A673 (cell line): ENCODE measurements at regions not wholly inside any gene's neighbourhood (a gene's known extent, or its start where the extent isn't known, plus 50 kb on each side); places are given as distances from the start of the nearest gene placed in this dataset.

Source experiments
- BruUV-seq: library from RNA; stranded (reverse); fragments of 400-500 nt; replicated peaks from 2 replicates; lab custom pipeline; 2021; lab: Mats Ljungman, UMichigan
- CTCF ChIA-PET: fragments of 300-600 bp; sonication (Branson Sonifier 250); formaldehyde crosslinking; loops from one replicate; lab custom pipeline; 2022; ENCODE audit warnings: antibody characterized with exemption; lab: Charles Lee
- POLR2A ChIA-PET: fragments of 300-600 bp; sonication (Branson Sonifier 250); formaldehyde crosslinking; loops from one replicate; lab custom pipeline; 2022; ENCODE audit warnings: antibody characterized with exemption; ENCODE audit not compliant: low non-redundant PET; lab: Charles Lee
- DNase-seq: peaks from one replicate; pipeline ENCODE4 v3.0.0-alpha.2; 2015; ENCODE audit warnings: low spot score
- H3K27ac ChIP-seq: fragments of 200-600 bp; sonication (generic); 2 replicates; pipeline ENCODE4 v1.5.1; 2016; ENCODE audit warnings: mixed run types, low read depth, mild to moderate bottlenecking, mixed read lengths, antibody characterized with exemption, low read length; ENCODE audit not compliant: poor library complexity, severe bottlenecking
- H3K27me3 ChIP-seq: fragments of 200-600 bp; sonication (generic); replicated peaks from 2 replicates; pipeline ENCODE4 v1.6.1; 2017; ENCODE audit warnings: mixed run types, low read depth, mild to moderate bottlenecking, mixed read lengths, antibody characterized with exemption, low read length; ENCODE audit not compliant: insufficient read depth, poor library complexity
- H3K36me3 ChIP-seq: fragments of 200-600 bp; sonication (generic); 2 replicates; pipeline ENCODE4 v1.6.1; 2016; ENCODE audit warnings: mixed run types, mild to moderate bottlenecking, mixed read lengths, antibody characterized with exemption, low read length; ENCODE audit not compliant: insufficient read depth, poor library complexity, severe bottlenecking
- H3K4me1 ChIP-seq: fragments of 200-600 bp; sonication (generic); 2 replicates; pipeline ENCODE4 v1.6.1; 2017; ENCODE audit warnings: mixed run types, mild to moderate bottlenecking, mixed read lengths, antibody characterized with exemption, low read length; ENCODE audit not compliant: insufficient read depth, poor library complexity, severe bottlenecking
- H3K4me3 ChIP-seq: fragments of 200-600 bp; sonication (generic); 2 replicates; pipeline ENCODE4 v1.5.1; 2016; ENCODE audit warnings: low read depth, mixed run types, mild to moderate bottlenecking, mixed read lengths, low read length; ENCODE audit not compliant: poor library complexity, severe bottlenecking
- H3K9me3 ChIP-seq: fragments of 200-600 bp; sonication (generic); 2 replicates; pipeline ENCODE4 v1.6.1; 2016; ENCODE audit warnings: mixed run types, low read depth, mild to moderate bottlenecking, mixed read lengths, antibody characterized with exemption, low read length; ENCODE audit not compliant: poor library complexity, severe bottlenecking
- CTCF ChIP-seq: fragments of 300-800, 200-600 bp; sonication (generic); conservative IDR thresholded peaks from 2 replicates; pipeline ENCODE4 v1.5.1; 2017; ENCODE audit warnings: low read depth, mild to moderate bottlenecking, antibody characterized with exemption, low read length, moderate library complexity, mixed read lengths
- EZH2 ChIP-seq: fragments of 200-600 bp; sonication (generic); IDR thresholded peaks from 2 replicates; pipeline ENCODE4 v1.6.1; 2017; ENCODE audit warnings: borderline replicate concordance, low read depth, mild to moderate bottlenecking, mixed read lengths, antibody characterized with exemption, low read length; ENCODE audit not compliant: poor library complexity, severe bottlenecking
- intact Hi-C: fragments of 100-400 bp; cut with micrococcal nuclease; formaldehyde crosslinking; loops from one replicate; pipeline ENCODE4 v1.10.0; 2022; ENCODE audit not compliant: unreplicated experiment

GRCh38 chr9:103867886-103868285 is 226.2 kb upstream of the SMC2 start:
- POLR2A ChIA-PET: no interaction called here

GRCh38 chr9:103872811-103873210 is 221.3 kb upstream of the SMC2 start:
- TF ChIP-seq EZH2 (no peak), CTCF (no peak)

More at GRCh38 chr9:103867886-103868285, 226.2 kb upstream of the SMC2 start:
- DNase-seq: no peak
- no peaks in the 10 kb centered on the region for H3K4me1 ChIP-seq
- CTCF ChIA-PET: no interaction called here
- TF ChIP-seq CTCF: no peak
- no peak overlapping the region for H3K4me3 ChIP-seq
- no peaks in the 10 kb centered on the region for H3K27me3 ChIP-seq
- no peak overlapping the region for H3K27ac ChIP-seq
- no peaks in the 10 kb centered on the region for H3K36me3 ChIP-seq
- intact Hi-C loops: no loop called here
- BruUV-seq: no TSS peak
- H3K9me3 ChIP-seq: no peaks in the 10 kb centered on the region

DNA sequence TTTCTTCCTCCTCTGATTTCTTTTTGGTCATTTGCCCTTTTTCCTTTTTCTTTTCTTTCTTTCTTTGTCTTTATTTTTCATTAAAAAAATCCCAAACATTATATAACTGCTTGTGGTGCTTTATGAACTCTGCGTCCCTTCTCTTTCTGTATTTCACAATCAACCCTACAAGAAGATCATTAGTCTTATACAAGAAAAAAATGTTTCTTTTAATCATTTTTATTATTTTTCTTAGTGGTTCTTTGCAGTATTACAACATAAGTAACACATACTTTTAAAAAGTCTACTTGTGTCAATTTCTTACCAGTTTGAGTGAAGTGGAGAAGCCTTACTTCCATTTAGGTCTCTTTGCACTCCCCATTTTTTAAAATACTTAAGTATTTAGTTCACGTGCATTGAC is 212.7 kb upstream of the SMC2 start:
- intact Hi-C loops: no loop called here
- Histone ChIP-seq H3K9me3 (no peaks in the 10 kb centered on the region), H3K4me3 (no peak overlapping the region), H3K36me3 (no peaks in the 10 kb centered on the region), H3K4me1 (no peaks in the 10 kb centered on the region), H3K27ac (no peak overlapping the region), H3K27me3 (no peaks in the 10 kb centered on the region)
- POLR2A ChIA-PET: no interaction called here
- DNase-seq: no peak
- TF ChIP-seq EZH2 (no peak), CTCF (no peak)
- CTCF ChIA-PET: no interaction called here
- no TSS peak for BruUV-seq

More at GRCh38 chr9:103872811-103873210, 221.3 kb upstream of the SMC2 start:
- no peaks in the 10 kb centered on the region for H3K4me1 ChIP-seq
- no peak overlapping the region for H3K4me3 ChIP-seq
- no TSS peak for BruUV-seq
- ChIA-PET CTCF (no interaction called here), POLR2A (no interaction called here)
- H3K27me3 ChIP-seq: no peaks in the 10 kb centered on the region
- no peak for DNase-seq
- no peaks in the 10 kb centered on the region for H3K36me3 ChIP-seq
- intact Hi-C loops: no loop called here
- H3K27ac ChIP-seq: no peak overlapping the region
- H3K9me3 ChIP-seq: no peaks in the 10 kb centered on the region
